Adrenal gland (tissue), 9 donors: ENCODE measurements at regions not wholly inside any gene's neighbourhood (a gene's known extent, or its start where the extent isn't known, plus 50 kb on each side); places are given as distances from the start of the nearest gene placed in this dataset.

ENCODE experiments used
- DNase-seq, 7 donors: peaks; one replicate each; pipeline ENCODE4 v3.0.0-alpha.2; 2019 to 2020
- H3K27ac ChIP-seq, 5 donors: fragments of 200-600 bp; sonication (generic) in 4 of 5; 1 replicate in 3 of 5; 2 replicates in 2 of 5; pipeline versions ENCODE4 v1.5.1 to v1.8.0; 2016 to 2020; ENCODE audit warnings: mild to moderate bottlenecking in 1 of 5
- H3K27me3 ChIP-seq: fragments of 200-600 bp; 2 replicates; pipeline ENCODE4 v1.8.0; 2021
- H3K36me3 ChIP-seq, 2 donors: fragments of 200-600 bp; replicated peaks in 1 of 2; 1 replicate in 1 of 2; 2 replicates in 1 of 2; pipeline versions ENCODE4 v1.5.1 to v1.8.0; 2018 to 2022
- H3K4me1 ChIP-seq, 2 donors: fragments of 200-600 bp; replicated peaks in 1 of 2; 1 replicate in 1 of 2; 2 replicates in 1 of 2; pipeline versions ENCODE4 v1.5.1 to v1.8.0; 2018 to 2021
- H3K4me3 ChIP-seq, 4 donors: fragments of 200-600 bp; sonication (generic) in 3 of 4; one replicate each; pipeline ENCODE4 v1.5.1; 2016 to 2018
- H3K9me3 ChIP-seq, 3 donors: fragments of 200-600 bp; sonication (generic) in 1 of 3; replicated peaks in 1 of 3; 1 replicate in 2 of 3; 2 replicates in 1 of 3; pipeline versions ENCODE4 v1.5.1 to v1.8.0; 2016 to 2021
- CTCF ChIP-seq, 6 experiments: fragments of 450-650 bp in 4 of 6; fragments of 200-600 bp in 2 of 6; sonication (generic) in 1 of 6; IDR thresholded peaks; 1 replicate in 5 of 6; 2 replicates in 1 of 6; pipeline versions ENCODE4 v1.5.1 to v1.8.0; 2016 to 2021; ENCODE audit warnings: antibody characterized with exemption in 6 of 6, mild to moderate bottlenecking in 2 of 6, moderate library complexity in 1 of 6
- POLR2A ChIP-seq, 2 donors: fragments of 450-650 bp; IDR thresholded peaks; one replicate each; pipeline ENCODE4 v1.6.1; 2017; ENCODE audit warnings: antibody characterized with exemption in 2 of 2, mild to moderate bottlenecking in 2 of 2, moderate library complexity in 1 of 2
- WGBS, 4 donors: extraction: QIAGEN DNeasy Blood & Tissue Kit in 2 of 4; methylation state at CpG; one replicate each; pipeline versions ENCODE4 v1.1.5 to v1.1.7; 2013 to 2017; 5-methylcytosine and 5-hydroxymethylcytosine counted together
- intact Hi-C, 2 donors: fragments of 100-400 bp; cut with DNase I; formaldehyde crosslinking; loops; one replicate each; pipeline versions ENCODE4 v1.14.1 to v1.15.0; 2022 to 2023
- donor health status: healthy with polysubstance abuse.
- donor health status: Bipolar disorder and iron deficiency.
- donor health status: DM: yes; HTN: yes; CAD: no.
- donor health status: DM: no; HTN: no; CAD: no.
- donor health status: DM: no; HTN: no; CAD: no.

DNA sequence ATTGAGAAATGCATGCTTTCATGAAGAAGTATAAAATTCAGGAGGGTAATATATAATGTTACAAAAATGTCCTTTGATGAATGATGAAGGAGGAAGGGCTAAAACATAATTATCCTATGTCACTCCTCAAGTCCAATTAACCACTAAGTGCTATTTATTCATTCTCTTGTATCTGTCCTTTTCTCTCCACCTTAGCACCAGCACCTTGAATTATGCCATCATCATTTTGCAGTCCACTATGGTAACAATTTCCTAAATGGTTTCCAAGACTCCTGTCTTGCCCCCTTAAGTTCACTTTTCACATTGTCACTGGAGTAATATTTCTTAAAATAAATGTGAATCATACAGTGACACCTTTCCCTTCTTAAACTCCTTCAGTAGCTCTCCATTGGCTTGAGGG, 756.3 kb downstream of the STPG2 start:
- H3K27ac ChIP-seq = no peak overlapping the region
- TF ChIP-seq CTCF (IDR thresholded peaks at IDR 0.05) = no peak
- no peak for TF ChIP-seq POLR2A (IDR thresholded peaks at IDR 0.05)
- no peaks in the 10 kb centered on the region for H3K9me3 ChIP-seq
- H3K4me1 ChIP-seq = no peaks in the 10 kb centered on the region
- H3K4me3 ChIP-seq = no peak overlapping the region
- no peaks in the 10 kb centered on the region for H3K36me3 ChIP-seq
- no peak for DNase-seq
- H3K27me3 ChIP-seq = no peaks in the 10 kb centered on the region
- intact Hi-C loops = no loop called here

DNA sequence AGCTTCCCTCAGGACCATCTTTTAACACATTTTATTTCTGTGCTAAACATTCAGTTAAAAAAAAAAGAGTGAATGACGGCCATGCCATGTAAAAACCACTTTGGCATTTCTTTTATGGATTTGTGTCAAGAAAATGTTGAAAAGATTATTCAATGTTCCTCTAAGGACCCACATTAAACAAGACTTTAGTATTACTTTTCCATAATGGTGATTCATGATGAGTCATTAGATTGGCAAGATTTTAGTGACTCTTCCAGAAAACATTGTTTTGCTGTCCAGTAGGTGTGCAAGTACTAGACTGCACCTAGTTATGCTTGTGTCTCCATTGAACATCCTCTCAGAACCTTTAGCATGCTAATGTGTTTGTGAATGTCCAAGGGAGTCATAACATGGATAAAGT, 748.6 kb downstream of the STPG2 start:
- no peak for TF ChIP-seq POLR2A (IDR thresholded peaks at IDR 0.05)
- no peak for TF ChIP-seq CTCF (IDR thresholded peaks at IDR 0.05)
- Histone ChIP-seq H3K27me3 (no peaks in the 10 kb centered on the region), H3K27ac (no peak overlapping the region), H3K9me3 (no peaks in the 10 kb centered on the region), H3K4me3 (no peak overlapping the region), H3K36me3 (no peaks in the 10 kb centered on the region), H3K4me1 (no peaks in the 10 kb centered on the region)
- intact Hi-C loops = no loop called here
- whole genome bisulfite sequencing, 4 donors = 27 to 65% (median 45%) methylated on average over 1 of the region's 1 CpG
- DNase-seq = no peak

- Histone ChIP-seq H3K4me3 (no peak overlapping the region), H3K27me3 (no peaks in the 10 kb centered on the region), H3K27ac (no peak overlapping the region), H3K36me3 (no peaks in the 10 kb centered on the region), H3K9me3 (no peaks in the 10 kb centered on the region), H3K4me1 (no peaks in the 10 kb centered on the region)
- intact Hi-C loops = no loop called here
- TF ChIP-seq POLR2A (IDR thresholded peaks at IDR 0.05) (no peak), CTCF (IDR thresholded peaks at IDR 0.05) (no peak)
- DNase-seq = no peak
- 39 to 49% (median 45%) methylated on average over 3 of the region's 3 CpGs for WGBS, 4 donors
These were observed 747.2 kb downstream of the STPG2 start for GRCh38 chr4:97396097-97396496.

DNA sequence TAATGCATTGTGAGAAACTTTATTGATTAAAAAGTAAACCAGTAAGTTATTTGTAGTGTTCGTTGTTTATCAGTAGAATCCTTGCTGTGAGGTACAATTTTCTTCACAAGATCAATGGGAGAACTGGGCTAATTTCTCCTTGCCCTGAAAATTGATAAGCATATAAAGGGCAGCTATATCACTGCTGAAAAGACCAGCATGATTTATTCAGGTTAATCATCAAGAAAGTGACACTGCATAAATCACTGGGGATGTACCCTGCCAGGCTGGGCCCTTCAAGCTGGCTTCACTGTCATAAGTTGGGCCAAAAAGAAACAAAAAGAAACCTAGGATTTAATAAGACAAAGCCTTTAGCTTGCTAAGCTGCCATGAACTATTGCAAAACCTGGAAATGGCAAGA, 746.7 kb downstream of the STPG2 start:
- intact Hi-C loops = no loop called here
- H3K4me1 ChIP-seq = no peaks in the 10 kb centered on the region
- H3K27me3 ChIP-seq = no peaks in the 10 kb centered on the region
- WGBS, 4 donors = 38 to 55% (median 47%) methylated on average over 1 of the region's 1 CpG
- no peak overlapping the region for H3K27ac ChIP-seq
- H3K36me3 ChIP-seq = no peaks in the 10 kb centered on the region
- TF ChIP-seq CTCF (IDR thresholded peaks at IDR 0.05) (no peak), POLR2A (IDR thresholded peaks at IDR 0.05) (no peak)
- DNase-seq = no peak
- no peaks in the 10 kb centered on the region for H3K9me3 ChIP-seq
- H3K4me3 ChIP-seq = no peak overlapping the region
